NB4 (cell line): ENCODE measurements at regions not wholly inside any gene's neighbourhood (a gene's known extent, or its start where the extent isn't known, plus 50 kb on each side); places are given as distances from the start of the nearest gene placed in this dataset.

Experiments
- MYC ChIP-seq: IDR thresholded peaks from 2 replicates; pipeline ENCODE4 v1.6.1; 2011; ENCODE audit warnings: low read depth, low read length
- POLR2A ChIP-seq: IDR thresholded peaks from 2 replicates; pipeline ENCODE4 v1.6.1; 2011; ENCODE audit warnings: mild to moderate bottlenecking; ENCODE audit not compliant: insufficient read length; ENCODE audit errors: extremely low read depth
- TF ChIP-seq, protein P1 (sequence below): IDR thresholded peaks from one replicate; pipeline ENCODE4 v1.5.1; 2012; ENCODE audit warnings: low read depth, low read length
- TF ChIP-seq, protein P2 (sequence below): IDR thresholded peaks from 2 replicates; pipeline ENCODE4 v1.6.1; 2011; ENCODE audit warnings: low read depth, low read length

DNA sequence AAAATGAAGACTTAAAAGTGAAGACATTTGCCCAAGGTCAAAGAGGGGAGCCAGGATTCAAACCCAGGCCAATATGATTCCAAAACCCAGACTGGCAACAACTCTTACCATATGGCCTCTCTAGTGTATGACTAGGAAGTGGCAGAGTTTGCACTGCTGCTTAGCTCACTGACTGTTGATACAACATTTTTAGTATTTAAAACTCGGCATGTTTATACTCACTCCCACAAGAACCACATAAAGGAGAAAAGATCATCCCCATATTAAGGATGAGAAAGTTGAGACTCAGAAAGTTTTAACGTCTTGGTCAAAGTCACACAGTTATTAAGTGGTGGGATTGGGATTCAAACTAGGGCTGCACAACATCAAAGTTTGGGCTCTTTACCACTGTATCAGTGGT is 81.7 kb downstream of the CCDC34 start:
- TF ChIP-seq, protein P1, sequence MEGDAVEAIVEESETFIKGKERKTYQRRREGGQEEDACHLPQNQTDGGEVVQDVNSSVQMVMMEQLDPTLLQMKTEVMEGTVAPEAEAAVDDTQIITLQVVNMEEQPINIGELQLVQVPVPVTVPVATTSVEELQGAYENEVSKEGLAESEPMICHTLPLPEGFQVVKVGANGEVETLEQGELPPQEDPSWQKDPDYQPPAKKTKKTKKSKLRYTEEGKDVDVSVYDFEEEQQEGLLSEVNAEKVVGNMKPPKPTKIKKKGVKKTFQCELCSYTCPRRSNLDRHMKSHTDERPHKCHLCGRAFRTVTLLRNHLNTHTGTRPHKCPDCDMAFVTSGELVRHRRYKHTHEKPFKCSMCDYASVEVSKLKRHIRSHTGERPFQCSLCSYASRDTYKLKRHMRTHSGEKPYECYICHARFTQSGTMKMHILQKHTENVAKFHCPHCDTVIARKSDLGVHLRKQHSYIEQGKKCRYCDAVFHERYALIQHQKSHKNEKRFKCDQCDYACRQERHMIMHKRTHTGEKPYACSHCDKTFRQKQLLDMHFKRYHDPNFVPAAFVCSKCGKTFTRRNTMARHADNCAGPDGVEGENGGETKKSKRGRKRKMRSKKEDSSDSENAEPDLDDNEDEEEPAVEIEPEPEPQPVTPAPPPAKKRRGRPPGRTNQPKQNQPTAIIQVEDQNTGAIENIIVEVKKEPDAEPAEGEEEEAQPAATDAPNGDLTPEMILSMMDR: no peak
- TF ChIP-seq POLR2A (no peak), MYC (no peak)
- TF ChIP-seq, protein P2, sequence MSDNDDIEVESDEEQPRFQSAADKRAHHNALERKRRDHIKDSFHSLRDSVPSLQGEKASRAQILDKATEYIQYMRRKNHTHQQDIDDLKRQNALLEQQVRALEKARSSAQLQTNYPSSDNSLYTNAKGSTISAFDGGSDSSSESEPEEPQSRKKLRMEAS: no peak
